Esophagus squamous epithelium (tissue), 5 donors: ENCODE measurements at regions not wholly inside any gene's neighbourhood (a gene's known extent, or its start where the extent isn't known, plus 50 kb on each side); places are given as distances from the start of the nearest gene placed in this dataset.

Experiments used
- DNase-seq: peaks from one replicate; lab custom pipeline; 2025; lab: John Stamatoyannopoulos, UW
- H3K27ac ChIP-seq, 4 donors: fragments of 200-600 bp; sonication (generic); one replicate each; pipeline ENCODE4 v1.5.1; 2016 to 2019; ENCODE audit warnings: mild to moderate bottlenecking in 1 of 4
- H3K27me3 ChIP-seq, 4 donors: fragments of 200-600 bp; sonication (generic); 1 replicate in 3 of 4; 2 replicates in 1 of 4; pipeline versions ENCODE4 v1.5.1 to v1.6.0; 2017 to 2021; ENCODE audit warnings: antibody characterized with exemption in 1 of 4
- H3K36me3 ChIP-seq, 3 donors: fragments of 200-600 bp; sonication (generic); one replicate each; pipeline ENCODE4 v1.5.1; 2016 to 2019
- H3K4me1 ChIP-seq, 3 donors: fragments of 200-600 bp; sonication (generic); one replicate each; pipeline ENCODE4 v1.5.1; 2017 to 2019
- H3K4me3 ChIP-seq, 4 donors: fragments of 200-600 bp; sonication (generic); 1 replicate in 3 of 4; 2 replicates in 1 of 4; pipeline ENCODE4 v1.5.1; 2016 to 2019; ENCODE audit warnings: mild to moderate bottlenecking in 2 of 4, moderate library complexity in 1 of 4
- H3K9me3 ChIP-seq, 3 donors: fragments of 200-600 bp; sonication (generic); one replicate each; pipeline ENCODE4 v1.5.1; 2016 to 2019
- POLR2A ChIP-seq, 4 donors: fragments of 450-650 bp; IDR thresholded peaks; one replicate each; pipeline ENCODE4 v1.6.1; 2017; ENCODE audit warnings: antibody characterized with exemption in 4 of 4, mild to moderate bottlenecking in 4 of 4, moderate library complexity in 3 of 4
- whole genome bisulfite sequencing, 2 donors: methylation state at CpG; one replicate each; pipeline ENCODE4 v1.1.5; 2018; 5-methylcytosine and 5-hydroxymethylcytosine counted together
- intact Hi-C: fragments of 100-400 bp; cut with DNase I; formaldehyde crosslinking; loops from one replicate; pipeline ENCODE4 v1.15.0; 2022
- TF ChIP-seq, protein P1 (sequence below), 6 experiments: fragments of 450-650 bp in 4 of 6; fragments of 200-600 bp in 2 of 6; sonication (generic) in 2 of 6; IDR thresholded peaks; one replicate each; pipeline ENCODE4 v1.5.1; 2016 to 2019; ENCODE audit warnings: antibody characterized with exemption in 6 of 6, mild to moderate bottlenecking in 4 of 6, moderate library complexity in 4 of 6
- donor health status: DM: yes; HTN: yes; CAD: no.

DNA sequence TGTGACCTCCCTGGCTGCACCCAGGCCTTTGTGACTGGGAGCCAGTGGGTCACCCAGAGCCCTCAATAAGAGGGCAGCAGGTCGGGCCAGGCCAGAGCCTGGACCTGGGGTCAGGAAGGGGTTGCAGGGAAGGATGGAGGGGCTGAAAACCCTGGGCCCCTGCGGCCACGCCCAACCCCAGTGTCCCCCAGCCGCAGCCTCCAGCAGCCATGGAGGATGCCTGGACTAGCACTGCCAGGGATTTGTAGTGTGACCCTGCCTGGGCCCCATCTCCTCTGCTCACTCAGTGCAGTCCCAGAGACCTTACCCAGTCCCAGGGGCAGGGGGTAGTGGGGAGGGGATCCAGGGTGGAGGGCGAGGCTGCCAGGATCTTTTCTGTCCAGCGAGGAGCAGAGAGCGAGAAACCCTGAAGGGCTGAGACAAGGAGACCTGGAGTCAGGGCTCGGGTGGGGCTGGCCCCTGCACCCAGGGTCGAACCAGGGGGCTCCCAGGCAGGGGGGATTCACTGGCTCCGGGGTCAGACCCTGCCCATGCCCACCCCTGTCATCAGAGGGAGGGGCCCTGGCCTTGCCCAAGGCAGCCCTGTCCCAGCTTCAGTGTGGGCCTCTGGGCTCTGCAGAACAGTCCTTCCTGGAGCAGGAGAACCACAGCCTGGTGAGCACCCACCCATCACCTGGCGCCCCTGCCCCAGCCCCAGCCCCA is 187.5 kb downstream of the IGLL1 start:
- no peak for DNase-seq
- H3K36me3 ChIP-seq = no peaks in the 10 kb centered on the region
- intact Hi-C loops = no loop called here
- H3K4me3 ChIP-seq = no peak overlapping the region
- 60 to 77% methylated on average over 4 to 6 of the region's 11 CpGs for WGBS, 2 donors
- no peaks in the 10 kb centered on the region for H3K9me3 ChIP-seq
- H3K27me3 ChIP-seq = no peaks in the 10 kb centered on the region
- TF ChIP-seq POLR2A (IDR thresholded peaks at IDR 0.05) = no peak
- TF ChIP-seq, protein P1, sequence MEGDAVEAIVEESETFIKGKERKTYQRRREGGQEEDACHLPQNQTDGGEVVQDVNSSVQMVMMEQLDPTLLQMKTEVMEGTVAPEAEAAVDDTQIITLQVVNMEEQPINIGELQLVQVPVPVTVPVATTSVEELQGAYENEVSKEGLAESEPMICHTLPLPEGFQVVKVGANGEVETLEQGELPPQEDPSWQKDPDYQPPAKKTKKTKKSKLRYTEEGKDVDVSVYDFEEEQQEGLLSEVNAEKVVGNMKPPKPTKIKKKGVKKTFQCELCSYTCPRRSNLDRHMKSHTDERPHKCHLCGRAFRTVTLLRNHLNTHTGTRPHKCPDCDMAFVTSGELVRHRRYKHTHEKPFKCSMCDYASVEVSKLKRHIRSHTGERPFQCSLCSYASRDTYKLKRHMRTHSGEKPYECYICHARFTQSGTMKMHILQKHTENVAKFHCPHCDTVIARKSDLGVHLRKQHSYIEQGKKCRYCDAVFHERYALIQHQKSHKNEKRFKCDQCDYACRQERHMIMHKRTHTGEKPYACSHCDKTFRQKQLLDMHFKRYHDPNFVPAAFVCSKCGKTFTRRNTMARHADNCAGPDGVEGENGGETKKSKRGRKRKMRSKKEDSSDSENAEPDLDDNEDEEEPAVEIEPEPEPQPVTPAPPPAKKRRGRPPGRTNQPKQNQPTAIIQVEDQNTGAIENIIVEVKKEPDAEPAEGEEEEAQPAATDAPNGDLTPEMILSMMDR (IDR thresholded peaks at IDR 0.05) = no peak
- no peaks in the 10 kb centered on the region for H3K4me1 ChIP-seq
- no peak overlapping the region for H3K27ac ChIP-seq

DNA sequence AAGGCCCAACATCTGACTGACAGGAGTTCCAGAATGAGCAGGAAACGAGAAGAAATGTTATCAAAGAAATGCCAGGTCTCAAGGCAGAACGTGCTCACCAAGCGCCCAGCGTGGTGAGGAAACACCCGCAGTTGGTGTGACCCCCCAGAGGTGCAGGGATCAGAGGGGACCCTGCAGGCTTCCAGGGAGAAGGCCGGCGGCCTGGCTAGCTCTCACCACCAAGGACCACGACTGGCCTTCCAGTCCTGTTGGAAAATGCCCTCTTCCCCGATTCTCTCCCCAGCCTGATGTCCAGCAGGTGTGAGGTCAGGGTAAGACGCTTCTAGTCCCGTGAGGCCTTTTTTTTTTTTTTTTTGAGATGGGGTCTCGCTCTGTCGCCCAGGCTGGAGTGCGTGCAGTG is 189.1 kb downstream of the IGLL1 start:
- WGBS, 2 donors = 79 to 80% methylated on average over 11 to 12 of the region's 14 CpGs
- TF ChIP-seq POLR2A (IDR thresholded peaks at IDR 0.05) = no peak
- TF ChIP-seq, protein P1 (IDR thresholded peaks at IDR 0.05) = no peak
- H3K9me3 ChIP-seq = no peaks in the 10 kb centered on the region

DNA sequence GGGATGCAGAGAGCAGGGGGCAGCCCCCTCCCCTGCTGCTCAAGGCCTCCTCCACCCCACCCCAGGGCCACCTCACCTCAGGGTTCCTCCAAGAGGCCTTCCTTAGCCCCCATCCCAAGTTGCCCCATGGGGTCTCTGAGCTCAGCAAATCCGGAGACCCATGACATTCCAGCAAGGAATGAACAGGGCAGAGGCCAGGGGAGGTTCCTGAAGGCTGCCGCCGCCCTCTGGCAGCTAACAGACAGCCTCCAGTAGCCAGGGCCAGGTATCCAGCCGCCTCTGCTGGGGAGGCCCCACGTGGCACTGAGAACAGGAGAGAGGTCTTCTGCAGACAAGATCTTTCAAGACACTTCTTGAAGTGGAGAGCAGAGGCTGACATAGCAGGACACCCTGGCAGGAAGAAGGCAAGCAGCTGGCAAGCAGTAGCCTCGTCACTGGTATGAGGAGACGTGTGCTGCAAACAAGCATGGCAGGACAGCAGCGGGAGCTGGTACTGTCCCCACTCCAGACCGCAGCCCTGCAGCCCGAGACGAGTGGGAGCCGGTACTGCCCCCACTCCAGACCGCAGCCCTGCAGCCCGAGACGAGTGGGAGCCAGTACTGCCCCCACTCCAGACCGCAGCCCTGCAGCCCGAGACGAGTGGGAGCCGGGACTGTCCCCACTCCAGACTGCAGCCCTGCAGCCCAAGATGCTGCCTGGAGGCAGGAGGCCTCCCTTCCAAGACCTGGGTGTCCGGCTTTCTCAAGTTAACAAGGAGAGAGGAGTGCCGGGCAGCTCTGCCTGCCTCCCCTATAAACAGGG is 190.6 kb downstream of the IGLL1 start:
- TF ChIP-seq POLR2A (IDR thresholded peaks at IDR 0.05) = no peak
- TF ChIP-seq, protein P1 (IDR thresholded peaks at IDR 0.05) = no peak
- Histone ChIP-seq H3K4me1 (peaks cover 0 to 8% (median 0%) of the 10 kb centered on the region in 3 donors), H3K27me3 (peaks cover 0 to 27% (median 0%) of the 10 kb centered on the region in 4 donors), H3K9me3 (no peaks in the 10 kb centered on the region), H3K36me3 (no peaks in the 10 kb centered on the region), H3K27ac (no peak overlapping the region), H3K4me3 (no peak overlapping the region)
- WGBS, 2 donors = 64% methylated on average over 14 of the region's 21 CpGs; no CpG with 5 or more reads in 1 of the 2 donors
- DNase-seq = no peak
- intact Hi-C loops = loop anchor here (10.0 kb wide), 2 partner anchors 85 to 435 kb away; no protein-coding TSS in a partner anchor

More for the DNA sequence above, 189.1 kb downstream of the IGLL1 start:
- Histone ChIP-seq H3K27me3 (peaks cover 0 to 13% (median 0%) of the 10 kb centered on the region in 4 donors), H3K36me3 (no peaks in the 10 kb centered on the region), H3K27ac (no peak overlapping the region), H3K4me1 (peaks cover 0 to 3% (median 0%) of the 10 kb centered on the region in 3 donors), H3K4me3 (no peak overlapping the region)
- intact Hi-C loops = no loop called here
- no peak for DNase-seq

DNA sequence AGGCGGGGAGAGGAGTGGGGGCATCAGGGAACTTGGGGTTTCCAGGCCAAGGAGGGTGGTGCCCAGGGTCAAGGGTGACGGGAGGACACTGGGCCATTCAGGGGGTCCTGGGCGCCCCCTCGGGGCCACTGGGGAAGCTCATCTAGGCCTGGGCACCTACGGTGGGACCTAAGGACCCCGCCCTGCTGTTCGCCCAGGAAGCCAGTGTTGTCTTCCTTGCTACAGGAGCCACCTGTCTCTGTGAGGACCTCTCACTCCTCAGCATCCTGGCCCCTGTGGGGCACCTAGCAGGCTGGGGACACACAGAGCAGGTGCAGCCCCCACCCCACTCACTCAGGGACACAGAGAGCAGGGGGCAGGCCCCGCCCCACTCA is 191.6 kb downstream of the IGLL1 start:
- intact Hi-C loops = loop anchor here (10.0 kb wide), 2 partner anchors 84 to 434 kb away; no protein-coding TSS in a partner anchor
- peaks cover 0 to 17% (median 0%) of the 10 kb centered on the region in 3 donors for H3K4me1 ChIP-seq
- no peak overlapping the region for H3K4me3 ChIP-seq
- H3K27me3 ChIP-seq = peaks cover 0 to 35% (median 0%) of the 10 kb centered on the region in 4 donors
- H3K27ac ChIP-seq = no peak overlapping the region
- H3K36me3 ChIP-seq = no peaks in the 10 kb centered on the region
- TF ChIP-seq, protein P1 (IDR thresholded peaks at IDR 0.05) = no peak
- no peak for TF ChIP-seq POLR2A (IDR thresholded peaks at IDR 0.05)
- no peak for DNase-seq
- 78% methylated on average over 4 of the region's 8 CpGs; no CpG with 5 or more reads in 1 of the 2 donors for WGBS, 2 donors
- H3K9me3 ChIP-seq = no peaks in the 10 kb centered on the region
